IMR-90 (cell line): ENCODE measurements at regions not wholly inside any gene's neighbourhood (a gene's known extent, or its start where the extent isn't known, plus 50 kb on each side); places are given as distances from the start of the nearest gene placed in this dataset.

Experiments used
- ATAC-seq: fragments of 200-7000 bp; cut with Tn5 transposase; 2 replicates; pipeline ENCODE4 v1.9.1; 2020; ENCODE audit warnings: low read depth, mild to moderate bottlenecking, moderate library complexity
- BruUV-seq: library from RNA; stranded (reverse); fragments of 400-500 nt; replicated peaks from 2 replicates; lab custom pipeline; 2021; lab: Mats Ljungman, UMichigan
- CTCF ChIA-PET: fragments of 300-600 bp; formaldehyde crosslinking; extraction: SDS; loops from one replicate; lab custom pipeline; 2021; ENCODE audit warnings: antibody characterized with exemption; lab: Yijun Ruan, JAX
- POLR2A ChIA-PET: fragments of 300-600 bp; sonication (Branson Sonifier 250); formaldehyde crosslinking; loops from one replicate; lab custom pipeline; 2022; ENCODE audit warnings: antibody characterized with exemption; ENCODE audit not compliant: unreplicated experiment; lab: Charles Lee
- DNase-seq: peaks from one replicate; pipeline ENCODE4 v3.0.0; 2013
- H2AFZ ChIP-seq: replicated peaks from 2 replicates; pipeline ENCODE3; 2013; ENCODE audit warnings: low read length, mild to moderate bottlenecking; ENCODE audit not compliant: poor library complexity
- H2AK5ac ChIP-seq: 2 replicates; pipeline ENCODE4 v1.6.1; 2013; ENCODE audit warnings: low read depth, low read length, inconsistent platforms
- H2AK9ac ChIP-seq: replicated peaks from 2 replicates; pipeline ENCODE3; 2013; ENCODE audit warnings: mild to moderate bottlenecking, low read depth, low read length, moderate library complexity; ENCODE audit not compliant: poor library complexity
- H2BK120ac ChIP-seq: 2 replicates; pipeline ENCODE4 v1.6.1; 2013; ENCODE audit warnings: low read depth, low read length, inconsistent platforms
- H2BK15ac ChIP-seq: 3 replicates; pipeline ENCODE4 v1.6.1; 2013; ENCODE audit warnings: low read depth, low read length, inconsistent platforms
- H2BK20ac ChIP-seq: 2 replicates; pipeline ENCODE4 v1.6.1; 2013; ENCODE audit warnings: low read depth, mild to moderate bottlenecking, inconsistent platforms, low read length, moderate library complexity
- H2BK5ac ChIP-seq: 2 replicates; pipeline ENCODE4 v1.6.1; 2013; ENCODE audit warnings: mild to moderate bottlenecking, low read depth, low read length, inconsistent platforms; ENCODE audit not compliant: poor library complexity, severe bottlenecking
- H3K14ac ChIP-seq: replicated peaks from 2 replicates; pipeline ENCODE4 v1.6.1; 2013; ENCODE audit warnings: low read depth, low read length, inconsistent platforms
- H3K18ac ChIP-seq: 2 replicates; pipeline ENCODE4 v1.6.1; 2013; ENCODE audit warnings: low read depth, low read length, control low read depth
- H3K23ac ChIP-seq: 2 replicates; pipeline ENCODE4 v1.6.1; 2013; ENCODE audit warnings: low read depth, low read length, inconsistent platforms
- H3K27ac ChIP-seq: 2 replicates; pipeline ENCODE4 v1.5.1; 2013; ENCODE audit warnings: mild to moderate bottlenecking, control low read depth, low read length; ENCODE audit not compliant: insufficient read depth
- H3K27me3 ChIP-seq: 2 replicates; pipeline ENCODE4 v1.6.1; 2013; ENCODE audit warnings: low read length; ENCODE audit not compliant: control insufficient read depth, insufficient read depth
- H3K36me3 ChIP-seq: 2 replicates; pipeline ENCODE4 v1.6.1; 2013; ENCODE audit warnings: low read length, mixed read lengths; ENCODE audit not compliant: control insufficient read depth, insufficient read depth
- H3K4ac ChIP-seq: 2 replicates; pipeline ENCODE4 v1.6.1; 2013; ENCODE audit warnings: low read depth, low read length, inconsistent platforms
- H3K4me1 ChIP-seq: 2 replicates; pipeline ENCODE4 v1.6.1; 2013; ENCODE audit warnings: low read length, mixed read lengths; ENCODE audit not compliant: control insufficient read depth, insufficient read depth
- H3K4me2 ChIP-seq: 2 replicates; pipeline ENCODE4 v1.6.1; 2013; ENCODE audit warnings: low read depth, mild to moderate bottlenecking, control low read depth, low read length, moderate library complexity
- H3K4me3 ChIP-seq: 2 replicates; pipeline ENCODE4 v1.5.1; 2013; ENCODE audit warnings: low read depth, mild to moderate bottlenecking, control low read depth, low read length, moderate library complexity; ENCODE audit not compliant: insufficient read depth
- H3K56ac ChIP-seq: 2 replicates; pipeline ENCODE4 v1.6.1; 2013; ENCODE audit warnings: low read length, inconsistent platforms; ENCODE audit not compliant: insufficient read depth; ENCODE audit errors: extremely low read depth
- H3K79me1 ChIP-seq, 2 experiments: 2 replicates each; pipeline ENCODE4 v1.6.1; 2013; ENCODE audit warnings: low read length in 2 of 2, inconsistent platforms in 1 of 2, low read depth in 1 of 2
- H3K9ac ChIP-seq: 2 replicates; pipeline ENCODE4 v1.6.1; 2013; ENCODE audit warnings: low read depth, low read length, control low read depth
- H3K9me1 ChIP-seq: 2 replicates; pipeline ENCODE4 v1.6.1; 2013; ENCODE audit warnings: low read length, inconsistent platforms; ENCODE audit not compliant: insufficient read depth
- H3K9me3 ChIP-seq: 2 replicates; pipeline ENCODE4 v1.6.1; 2013; ENCODE audit warnings: low read length; ENCODE audit not compliant: control insufficient read depth, insufficient read depth
- H4K20me1 ChIP-seq: 2 replicates; pipeline ENCODE4 v1.6.1; 2013; ENCODE audit warnings: low read length, inconsistent platforms; ENCODE audit not compliant: insufficient read depth
- H4K5ac ChIP-seq: 2 replicates; pipeline ENCODE4 v1.6.1; 2013; ENCODE audit warnings: mild to moderate bottlenecking, low read depth, low read length, control low read depth
- H4K8ac ChIP-seq, 2 experiments: 2 replicates each; pipeline ENCODE4 v1.6.1; 2013; ENCODE audit warnings: low read depth in 2 of 2, low read length in 2 of 2, control low read depth in 1 of 2, inconsistent platforms in 1 of 2
- H4K91ac ChIP-seq: 2 replicates; pipeline ENCODE4 v1.6.1; 2013; ENCODE audit warnings: low read depth, low read length, inconsistent platforms; ENCODE audit not compliant: insufficient read depth
- BHLHE40 ChIP-seq: fragments of 150-350 bp; IDR thresholded peaks from 2 replicates; pipeline ENCODE4 v1.6.1; 2016; ENCODE audit warnings: mild to moderate bottlenecking, low read depth, low read length
- CHD1 ChIP-seq: IDR thresholded peaks from 2 replicates; pipeline ENCODE4 v1.6.1; 2012; ENCODE audit warnings: low read depth, low read length, improper control_type of control experiment
- CTCF ChIP-seq: conservative IDR thresholded peaks from 2 replicates; pipeline ENCODE4 v1.5.1; 2012; ENCODE audit warnings: mild to moderate bottlenecking, low read depth, low read length, improper control_type of control experiment
- ELK1 ChIP-seq: fragments of 150-350 bp; IDR thresholded peaks from 2 replicates; pipeline ENCODE4 v1.6.1; 2016; ENCODE audit warnings: low read depth, mild to moderate bottlenecking, low read length, moderate library complexity, borderline replicate concordance
- FOS ChIP-seq: fragments of 150-350 bp; IDR thresholded peaks from 2 replicates; pipeline ENCODE4 v1.6.1; 2016; ENCODE audit warnings: low read depth, low read length
- MAFK ChIP-seq: IDR thresholded peaks from 2 replicates; pipeline ENCODE4 v1.6.1; 2012; ENCODE audit warnings: low read depth, low read length, improper control_type of control experiment
- MAZ ChIP-seq: IDR thresholded peaks from 2 replicates; pipeline ENCODE4 v1.6.1; 2012; ENCODE audit warnings: low read depth, mild to moderate bottlenecking, low read length, improper control_type of control experiment, moderate library complexity, borderline replicate concordance
- MXI1 ChIP-seq: IDR thresholded peaks from 2 replicates; pipeline ENCODE4 v1.6.1; 2012; ENCODE audit warnings: low read depth, mild to moderate bottlenecking, low read length, moderate library complexity, borderline replicate concordance
- RAD21 ChIP-seq: IDR thresholded peaks from 2 replicates; pipeline ENCODE4 v1.6.1; 2012; ENCODE audit warnings: low read length, improper control_type of control experiment
- RCOR1 ChIP-seq: IDR thresholded peaks from 2 replicates; pipeline ENCODE4 v1.6.1; 2012; ENCODE audit warnings: mild to moderate bottlenecking, low read length, improper control_type of control experiment; ENCODE audit not compliant: insufficient replicate concordance
- RFX5 ChIP-seq: IDR thresholded peaks from 2 replicates; pipeline ENCODE4 v1.8.0; 2012; ENCODE audit warnings: low read depth, mild to moderate bottlenecking, low read length, moderate library complexity
- SMC3 ChIP-seq: fragments of 150-350 bp; IDR thresholded peaks from 2 replicates; pipeline ENCODE4 v1.6.1; 2016; ENCODE audit warnings: low read depth, mild to moderate bottlenecking, antibody characterized with exemption, low read length, moderate library complexity
- USF2 ChIP-seq: fragments of 150-350 bp; IDR thresholded peaks from 2 replicates; pipeline ENCODE4 v1.6.1; 2017; ENCODE audit warnings: mild to moderate bottlenecking, antibody characterized with exemption, low read length, low read depth
- WGBS, 2 experiments: methylation state at CpG; one replicate each; pipeline versions ENCODE4 v1.1.5 to v1.1.7; 2013; ENCODE audit warnings: missing lambda C conversion rate in 2 of 2; ENCODE audit not compliant: insufficient read length in 1 of 2; ENCODE audit errors: extremely low coverage in 2 of 2; 5-methylcytosine and 5-hydroxymethylcytosine counted together
- dilution Hi-C: fragments of 300-500 bp; cut with HindIII; formaldehyde crosslinking; loops from one replicate; pipeline ENCODE4 v1.14.3; 2018; ENCODE audit warnings: low sequenced_read_pairs; ENCODE audit not compliant: unreplicated experiment
- in situ Hi-C: fragments of 300-500 bp; cut with MboI; formaldehyde crosslinking; loops from 3 replicates; pipeline ENCODE4 v1.14.3; 2019; ENCODE audit warnings: low sequenced_read_pairs, inconsistent platforms, mixed read lengths
- intact Hi-C: fragments of 100-400 bp; cut with micrococcal nuclease; formaldehyde crosslinking; loops from 2 replicates; pipeline ENCODE4 v1.10.0; 2022

DNA sequence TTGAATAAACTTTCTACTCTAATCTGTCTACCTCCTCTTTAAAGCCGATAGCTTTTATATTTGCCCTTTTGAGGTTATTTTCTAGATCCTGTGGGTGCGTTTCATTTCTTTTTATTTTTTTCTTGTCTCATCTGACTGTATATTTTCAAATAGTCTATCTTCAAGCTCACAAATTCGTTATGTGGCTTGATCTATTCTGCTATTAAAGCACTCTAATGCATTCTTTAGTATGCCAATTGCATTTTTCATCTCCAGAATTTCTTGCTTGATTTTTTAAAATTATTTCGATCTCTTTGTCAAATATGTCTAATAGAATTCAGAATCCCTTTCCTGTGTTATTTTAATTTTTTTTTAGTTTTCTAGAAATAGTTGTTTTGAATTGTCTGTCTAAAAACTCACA, 172.4 kb downstream of the CYLC2 start:
- no peak overlapping the region for H2BK15ac ChIP-seq
- H2BK20ac ChIP-seq: no peak overlapping the region
- no peak overlapping the region for H3K18ac ChIP-seq
- no peak overlapping the region for H2AK9ac ChIP-seq
- no CpG with 5 or more reads among the region's 4 CpGs for WGBS, 2 experiments
- no peak overlapping the region for H3K4me3 ChIP-seq
- no peaks in the 10 kb centered on the region for H3K79me1 ChIP-seq
- intact Hi-C loops: no loop called here
- CTCF ChIA-PET: no interaction called here
- in situ Hi-C loops: no loop called here
- POLR2A ChIA-PET: no interaction called here
- H4K8ac ChIP-seq: no peak overlapping the region
- no peaks in the 10 kb centered on the region for H3K27me3 ChIP-seq
- H4K5ac ChIP-seq: no peak overlapping the region
- no peaks in the 10 kb centered on the region for H4K20me1 ChIP-seq
- peaks cover 15% of the 10 kb centered on the region for H3K9me3 ChIP-seq
- H2AFZ ChIP-seq: no peak overlapping the region
- H3K9me1 ChIP-seq: no peaks in the 10 kb centered on the region
- no peak overlapping the region for H2AK5ac ChIP-seq
- DNase-seq (no peak), ATAC-seq (no peak)
- H3K4me1 ChIP-seq: no peaks in the 10 kb centered on the region
- H3K9ac ChIP-seq: no peak overlapping the region
- H2BK5ac ChIP-seq: no peak overlapping the region
- no peak overlapping the region for H2BK120ac ChIP-seq
- TF ChIP-seq SMC3 (no peak), USF2 (no peak), RCOR1 (no peak), ELK1 (no peak), MAZ (no peak), BHLHE40 (no peak), RFX5 (no peak), RAD21 (no peak), FOS (no peak), MXI1 (no peak), MAFK (no peak), CHD1 (no peak), CTCF (no peak)
- H3K23ac ChIP-seq: no peak overlapping the region
- dilution Hi-C loops: no loop called here
- no peak overlapping the region for H3K4ac ChIP-seq
- H3K36me3 ChIP-seq: no peaks in the 10 kb centered on the region
- H3K27ac ChIP-seq: no peak overlapping the region
- no peak overlapping the region for H3K14ac ChIP-seq
- H4K91ac ChIP-seq: no peak overlapping the region
- no peak overlapping the region for H3K4me2 ChIP-seq
- no TSS peak for BruUV-seq
- no peak overlapping the region for H3K56ac ChIP-seq
